Loucy (cell line): ENCODE measurements at regions not wholly inside any gene's neighbourhood (a gene's known extent, or its start where the extent isn't known, plus 50 kb on each side); places are given as distances from the start of the nearest gene placed in this dataset.

ENCODE experiments used
- H2AFZ ChIP-seq: fragments of 200-600 bp; sonication (generic); 2 replicates; pipeline ENCODE4 v1.6.0; 2016; ENCODE audit warnings: antibody characterized with exemption, mild to moderate bottlenecking, low read length, moderate library complexity
- H3F3A ChIP-seq: fragments of 200-600 bp; 2 replicates; pipeline ENCODE4 v1.6.0; 2016; ENCODE audit warnings: antibody characterized with exemption, low read depth, mild to moderate bottlenecking
- H3K27me3 ChIP-seq: fragments of 200-600 bp; sonication (generic); 2 replicates; pipeline ENCODE4 v1.6.1; 2014; ENCODE audit warnings: low read length, mild to moderate bottlenecking; ENCODE audit not compliant: insufficient read depth, poor library complexity, severe bottlenecking
- H3K36me3 ChIP-seq: fragments of 200-600 bp; sonication (generic); 2 replicates; pipeline ENCODE4 v1.6.1; 2016; ENCODE audit warnings: low read length; ENCODE audit not compliant: insufficient read depth
- H3K4me1 ChIP-seq: fragments of 200-600 bp; sonication (generic); 2 replicates; pipeline ENCODE4 v1.5.1; 2014; ENCODE audit warnings: low read length, mild to moderate bottlenecking; ENCODE audit not compliant: insufficient read depth, poor library complexity, severe bottlenecking
- H3K4me2 ChIP-seq: fragments of 200-600 bp; sonication (generic); 2 replicates; pipeline ENCODE4 v1.6.0; 2014; ENCODE audit warnings: antibody characterized with exemption, low read length, low read depth, mild to moderate bottlenecking; ENCODE audit not compliant: poor library complexity, severe bottlenecking
- H3K4me3 ChIP-seq: fragments of 200-600 bp; sonication (generic); 2 replicates; pipeline ENCODE4 v1.5.1; 2014; ENCODE audit warnings: low read length, mild to moderate bottlenecking, mixed read lengths; ENCODE audit not compliant: poor library complexity, severe bottlenecking
- H3K79me2 ChIP-seq: fragments of 200-600 bp; sonication (generic); 2 replicates; pipeline ENCODE4 v1.6.1; 2014; ENCODE audit warnings: low read length; ENCODE audit not compliant: insufficient read depth
- H3K9ac ChIP-seq: fragments of 200-600 bp; sonication (generic); 2 replicates; pipeline ENCODE4 v1.6.0; 2014; ENCODE audit warnings: mild to moderate bottlenecking, low read depth, low read length, moderate library complexity; ENCODE audit not compliant: poor library complexity, severe bottlenecking
- H3K9me2 ChIP-seq: fragments of 200-600 bp; sonication (generic); replicated peaks from 2 replicates; pipeline ENCODE4 v1.6.1; 2016; ENCODE audit warnings: low read depth, low read length, mixed read lengths
- H3K9me3 ChIP-seq: fragments of 200-600 bp; sonication (generic); 2 replicates; pipeline ENCODE4 v1.6.1; 2014; ENCODE audit warnings: mild to moderate bottlenecking, antibody characterized with exemption, low read length, low read depth; ENCODE audit not compliant: insufficient read depth
- H4K20me1 ChIP-seq: fragments of 200-600 bp; sonication (generic); 2 replicates; pipeline ENCODE4 v1.6.0; 2014; ENCODE audit warnings: antibody characterized with exemption, low read length, mild to moderate bottlenecking; ENCODE audit not compliant: insufficient read depth, poor library complexity, severe bottlenecking
- CTCF ChIP-seq: fragments of 200-600 bp; sonication (generic); conservative IDR thresholded peaks from 2 replicates; pipeline ENCODE4 v1.5.1; 2014; ENCODE audit warnings: mild to moderate bottlenecking, antibody characterized with exemption, low read length
- EZH2phosphoT487 ChIP-seq: fragments of 200-600 bp; IDR thresholded peaks from 2 replicates; pipeline ENCODE4 v1.6.1; 2018; ENCODE audit warnings: antibody characterized with exemption, mild to moderate bottlenecking, moderate library complexity, borderline replicate concordance

GRCh38 chr9:71594541-71594940 is 173.8 kb downstream of the CEMIP2 start:
- H3K4me1 ChIP-seq: no peaks in the 10 kb centered on the region
- H3K4me2 ChIP-seq: no peak overlapping the region
- no peak overlapping the region for H3K4me3 ChIP-seq
- no peaks in the 10 kb centered on the region for H3K27me3 ChIP-seq
- no peak overlapping the region for H2AFZ ChIP-seq
- no peak overlapping the region for H3K9ac ChIP-seq
- no peaks in the 10 kb centered on the region for H3K79me2 ChIP-seq
- H3K9me2 ChIP-seq: no peaks in the 10 kb centered on the region
- no peaks in the 10 kb centered on the region for H3K36me3 ChIP-seq
- H3F3A ChIP-seq: no peaks in the 10 kb centered on the region
- no peak for TF ChIP-seq CTCF
- no peak for TF ChIP-seq EZH2phosphoT487
- H4K20me1 ChIP-seq: no peaks in the 10 kb centered on the region
- H3K9me3 ChIP-seq: no peaks in the 10 kb centered on the region

GRCh38 chr9:71592400-71592799 is 175.9 kb downstream of the CEMIP2 start:
- Histone ChIP-seq H3K9me2 (no peaks in the 10 kb centered on the region), H3F3A (no peaks in the 10 kb centered on the region), H3K4me2 (no peak overlapping the region), H3K9ac (no peak overlapping the region), H3K4me3 (no peak overlapping the region), H3K27me3 (no peaks in the 10 kb centered on the region), H3K36me3 (no peaks in the 10 kb centered on the region), H2AFZ (no peak overlapping the region), H4K20me1 (no peaks in the 10 kb centered on the region), H3K79me2 (no peaks in the 10 kb centered on the region), H3K9me3 (no peaks in the 10 kb centered on the region), H3K4me1 (no peaks in the 10 kb centered on the region)
- no peak for TF ChIP-seq CTCF
- no peak for TF ChIP-seq EZH2phosphoT487

GRCh38 chr9:71590362-71590761 is 178.0 kb downstream of the CEMIP2 start:
- TF ChIP-seq EZH2phosphoT487: no peak
- no peak for TF ChIP-seq CTCF

More at GRCh38 chr9:71590362-71590761, 178.0 kb downstream of the CEMIP2 start:
- H3K4me1 ChIP-seq: no peaks in the 10 kb centered on the region
- no peaks in the 10 kb centered on the region for H3K9me2 ChIP-seq
- H3K79me2 ChIP-seq: no peaks in the 10 kb centered on the region
- no peak overlapping the region for H3K9ac ChIP-seq
- H2AFZ ChIP-seq: no peak overlapping the region
- H3K4me2 ChIP-seq: no peak overlapping the region
- H3K9me3 ChIP-seq: no peaks in the 10 kb centered on the region
- no peaks in the 10 kb centered on the region for H3K36me3 ChIP-seq
- no peaks in the 10 kb centered on the region for H3F3A ChIP-seq
- no peaks in the 10 kb centered on the region for H4K20me1 ChIP-seq
- no peak overlapping the region for H3K4me3 ChIP-seq
- H3K27me3 ChIP-seq: no peaks in the 10 kb centered on the region
